T-helper 2 cell treated with Interferon-gamma antibody and Interleukin-4, amounts not matched to agents 5 μg/mL and 100 μg/mL, for 36 hours (primary cell): ENCODE measurements at regions not wholly inside any gene's neighbourhood (a gene's known extent, or its start where the extent isn't known, plus 50 kb on each side); places are given as distances from the start of the nearest gene placed in this dataset.

Experiments used
- DNase-seq: peaks from one replicate; pipeline ENCODE4 v3.0.0; 2021; ENCODE audit warnings: low spot score
- H3K27ac Mint-ChIP-seq: one replicate; pipeline ENCODE4 v1.8.0; 2021; ENCODE audit warnings: mild to moderate bottlenecking, mixed read lengths
- H3K27me3 Mint-ChIP-seq: one replicate; pipeline ENCODE4 v1.8.0; 2021; ENCODE audit warnings: low read depth, mixed read lengths
- H3K36me3 Mint-ChIP-seq: one replicate; pipeline ENCODE4 v1.8.0; 2021; ENCODE audit warnings: low read depth, mixed read lengths
- H3K4me1 Mint-ChIP-seq: one replicate; pipeline ENCODE4 v1.8.0; 2021; ENCODE audit warnings: low read depth, mixed read lengths
- H3K4me3 Mint-ChIP-seq: one replicate; pipeline ENCODE4 v1.8.0; 2022; ENCODE audit warnings: mild to moderate bottlenecking, moderate library complexity, mixed read lengths
- H3K9me3 Mint-ChIP-seq: one replicate; pipeline ENCODE4 v1.8.0; 2021; ENCODE audit warnings: mixed read lengths

GRCh38 chr12:94073441-94074051 lies 74.8 kb upstream of the PLXNC1 start:
- no peak overlapping the region for H3K4me3 Mint-ChIP-seq
- no peak overlapping the region for H3K27ac Mint-ChIP-seq
- no peaks in the 10 kb centered on the region for H3K36me3 Mint-ChIP-seq
- H3K27me3 Mint-ChIP-seq, result peaks cover 12% of the 10 kb centered on the region
- H3K9me3 Mint-ChIP-seq, result no peaks in the 10 kb centered on the region
- DNase-seq, result no peak
- peaks cover 12% of the 10 kb centered on the region for H3K4me1 Mint-ChIP-seq

DNA sequence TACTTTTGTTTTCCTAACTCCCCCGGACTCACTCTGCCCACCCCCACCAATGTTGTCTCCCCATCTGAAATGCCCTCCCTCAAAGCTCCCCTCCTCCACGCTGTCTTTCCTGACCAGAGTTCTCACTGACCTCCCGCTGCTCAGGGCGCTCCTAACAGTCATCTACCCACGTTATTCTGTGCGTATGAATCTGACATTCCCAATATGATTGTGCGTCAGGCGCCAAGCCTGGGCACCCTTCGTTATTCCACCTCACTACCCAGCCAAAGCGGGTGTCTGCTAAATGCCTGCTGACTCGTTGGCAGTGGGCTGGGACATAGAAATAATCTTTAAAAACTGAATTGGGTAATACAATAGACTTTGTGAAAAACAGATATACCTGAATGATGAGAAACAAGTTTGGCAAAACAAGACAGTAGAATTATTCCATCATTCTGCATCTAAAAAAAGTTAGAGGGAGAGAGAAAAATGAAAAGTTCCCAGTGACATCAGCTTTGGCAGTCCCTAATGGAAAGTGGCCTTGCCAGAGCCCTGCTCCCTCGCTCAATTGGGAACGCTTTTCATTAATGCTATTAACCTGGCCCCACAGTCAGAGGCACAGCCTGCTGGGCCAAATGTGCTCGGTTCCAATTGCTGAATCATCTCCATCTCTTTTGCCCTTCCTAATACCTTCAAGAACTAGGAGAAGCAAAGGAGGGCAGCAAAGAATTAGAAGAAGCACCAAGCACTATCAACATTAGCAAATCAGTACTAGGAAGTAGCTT lies 74.0 kb upstream of the PLXNC1 start:
- Mint-ChIP-seq H3K27me3 (peaks cover 15% of the 10 kb centered on the region), H3K4me3 (no peak overlapping the region), H3K27ac (no peak overlapping the region), H3K4me1 (peaks cover 14% of the 10 kb centered on the region), H3K36me3 (no peaks in the 10 kb centered on the region), H3K9me3 (no peaks in the 10 kb centered on the region)
- DNase-seq, result no peak

- peaks cover 21% of the 10 kb centered on the region for H3K27me3 Mint-ChIP-seq
- no peak for DNase-seq
- H3K9me3 Mint-ChIP-seq, result no peaks in the 10 kb centered on the region
- H3K27ac Mint-ChIP-seq, result no peak overlapping the region
- H3K4me3 Mint-ChIP-seq, result no peak overlapping the region
- no peaks in the 10 kb centered on the region for H3K36me3 Mint-ChIP-seq
- H3K4me1 Mint-ChIP-seq, result peaks cover 17% of the 10 kb centered on the region
Measured at GRCh38 chr12:94074980-94075629, 73.3 kb upstream of the PLXNC1 start.

DNA sequence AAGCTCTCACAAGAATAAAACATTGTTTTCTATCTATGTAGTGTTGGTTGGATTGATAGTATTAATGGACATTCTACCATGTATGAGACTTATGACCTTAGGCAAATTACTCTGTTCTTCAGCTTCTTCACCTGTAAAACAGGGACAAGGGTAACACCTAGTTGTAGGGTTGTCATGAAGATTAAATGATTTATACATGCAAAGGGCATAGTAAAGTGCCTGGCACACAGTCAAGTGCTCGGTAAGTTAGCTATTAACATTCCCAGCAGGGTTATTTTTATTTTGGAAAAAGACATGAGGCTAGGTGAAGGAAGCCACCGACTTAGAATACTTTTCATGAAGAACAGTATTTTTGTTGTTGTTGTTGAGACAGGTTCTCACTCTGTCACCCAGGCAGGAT lies 71.2 kb upstream of the PLXNC1 start:
- Mint-ChIP-seq H3K27me3 (peaks cover 22% of the 10 kb centered on the region), H3K27ac (no peak overlapping the region), H3K36me3 (no peaks in the 10 kb centered on the region), H3K4me3 (no peak overlapping the region), H3K4me1 (peaks cover 14% of the 10 kb centered on the region), H3K9me3 (no peaks in the 10 kb centered on the region)
- no peak for DNase-seq

DNA sequence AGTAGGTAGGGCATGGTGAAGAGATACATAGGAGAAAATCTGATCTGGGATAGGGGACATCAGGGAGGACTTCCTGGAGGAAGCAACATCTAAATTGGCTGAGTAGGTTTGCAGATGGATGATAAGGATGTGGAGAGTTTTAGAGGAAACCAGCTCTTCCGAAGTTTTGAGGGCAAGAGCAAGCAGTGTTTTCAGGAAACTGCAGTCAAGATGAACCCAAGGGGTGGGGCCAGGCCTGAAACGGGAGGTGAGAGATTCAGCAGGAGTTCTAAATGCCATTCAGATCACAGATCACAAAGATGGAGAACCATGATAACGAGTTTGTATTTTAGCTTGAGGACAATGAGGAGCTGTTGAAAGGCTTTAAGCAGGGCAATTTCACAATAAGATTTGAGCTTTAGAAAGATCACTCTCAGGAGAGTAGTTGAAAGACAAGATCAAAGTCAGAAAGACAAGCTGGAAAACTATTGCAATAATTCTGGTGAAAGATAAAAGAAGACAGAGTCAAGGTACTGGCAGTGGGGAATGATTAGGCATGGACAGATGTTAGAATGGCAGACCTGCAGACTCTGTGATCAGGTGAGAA lies 70.1 kb upstream of the PLXNC1 start:
- H3K4me3 Mint-ChIP-seq, result peak overlapping the region; percentile 0
- DNase-seq, result no peak
- H3K27me3 Mint-ChIP-seq, result peaks cover 22% of the 10 kb centered on the region
- peak overlapping the region; percentile 0 for H3K27ac Mint-ChIP-seq
- peaks cover 14% of the 10 kb centered on the region for H3K4me1 Mint-ChIP-seq
- H3K36me3 Mint-ChIP-seq, result no peaks in the 10 kb centered on the region
- peaks cover 1% of the 10 kb centered on the region for H3K9me3 Mint-ChIP-seq

DNA sequence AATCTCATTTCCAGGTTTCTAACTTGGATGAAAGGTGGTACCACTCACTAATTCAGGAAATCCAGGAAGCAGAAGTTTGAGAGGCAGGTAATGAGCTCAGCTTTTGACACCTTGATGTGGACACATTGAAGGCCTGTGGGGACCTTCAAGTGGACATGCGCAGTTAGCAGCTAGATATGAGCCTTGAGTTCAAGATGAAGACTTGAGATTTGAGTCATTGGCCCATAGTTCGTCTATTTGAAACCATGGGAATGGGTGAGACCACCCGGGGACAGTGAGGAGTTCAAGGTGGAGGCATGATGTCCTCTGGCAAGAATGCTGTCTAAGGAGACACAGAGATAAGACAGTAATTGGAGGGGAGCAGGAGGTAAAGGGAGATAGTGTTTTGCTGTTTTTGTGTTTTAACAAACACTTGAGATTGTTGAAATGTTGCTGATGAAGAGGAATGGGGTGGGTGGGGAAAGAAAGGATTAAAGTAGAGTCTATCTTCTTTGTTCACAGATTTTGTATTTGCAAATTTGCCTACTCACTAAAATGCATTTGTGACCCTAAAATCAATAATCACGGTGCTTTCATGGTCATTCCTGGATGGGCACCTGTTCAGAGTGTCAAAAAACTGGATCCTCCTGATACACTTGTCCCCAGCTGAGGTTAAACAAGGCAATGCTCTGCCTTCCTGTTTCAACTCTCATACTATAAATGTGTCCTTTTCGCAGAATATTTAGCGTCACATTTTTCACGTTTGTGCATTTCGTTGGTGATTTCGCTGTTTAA lies 69.5 kb upstream of the PLXNC1 start:
- Mint-ChIP-seq H3K36me3 (no peaks in the 10 kb centered on the region), H3K9me3 (peaks cover 8% of the 10 kb centered on the region), H3K4me3 (no peak overlapping the region), H3K27me3 (peaks cover 22% of the 10 kb centered on the region), H3K27ac (no peak overlapping the region), H3K4me1 (peaks cover 14% of the 10 kb centered on the region)
- no peak for DNase-seq

- H3K27ac Mint-ChIP-seq, result no peak overlapping the region
Measured at GRCh38 chr12:94079566-94080340, 68.6 kb upstream of the PLXNC1 start.

DNA sequence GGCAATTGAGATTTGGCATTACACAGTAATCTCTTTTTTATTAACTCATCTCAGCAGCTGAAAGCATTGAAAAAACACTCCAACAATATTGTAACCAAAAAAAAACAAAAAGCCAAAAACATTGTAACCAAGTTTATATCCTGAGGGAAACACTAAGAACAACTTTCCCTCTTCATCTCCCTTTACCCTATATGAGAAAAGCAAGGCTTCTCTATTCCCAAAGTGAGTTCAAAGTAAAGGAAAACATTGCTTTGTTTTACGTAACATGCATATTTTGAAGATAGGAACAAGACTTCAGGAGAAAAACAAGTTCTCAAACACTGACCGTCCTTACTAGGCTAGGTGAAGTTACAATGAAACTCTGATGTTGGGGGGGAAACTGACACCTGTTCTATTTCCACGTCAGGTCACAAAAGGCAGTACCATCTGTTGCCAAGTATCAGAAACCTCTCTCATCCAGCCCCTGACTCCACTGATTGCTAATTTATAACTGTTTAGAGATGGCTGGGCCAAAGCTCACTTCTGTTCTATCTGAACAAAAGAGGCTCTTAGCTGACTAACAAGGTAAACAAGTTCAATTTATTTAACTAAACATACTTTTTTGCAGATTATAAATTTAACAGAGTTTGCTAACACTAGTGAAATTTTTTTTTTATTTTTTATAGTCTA lies 67.9 kb upstream of the PLXNC1 start:
- peaks cover 13% of the 10 kb centered on the region for H3K4me1 Mint-ChIP-seq
- H3K36me3 Mint-ChIP-seq, result no peaks in the 10 kb centered on the region
- H3K27ac Mint-ChIP-seq, result no peak overlapping the region
- no peak for DNase-seq
- H3K9me3 Mint-ChIP-seq, result peaks cover 14% of the 10 kb centered on the region
- no peak overlapping the region for H3K4me3 Mint-ChIP-seq
- H3K27me3 Mint-ChIP-seq, result peaks cover 17% of the 10 kb centered on the region

More at GRCh38 chr12:94079566-94080340, 68.6 kb upstream of the PLXNC1 start:
- DNase-seq, result no peak
- H3K4me1 Mint-ChIP-seq, result peaks cover 14% of the 10 kb centered on the region
- H3K9me3 Mint-ChIP-seq, result peaks cover 14% of the 10 kb centered on the region
- H3K4me3 Mint-ChIP-seq, result no peak overlapping the region
- H3K27me3 Mint-ChIP-seq, result peaks cover 20% of the 10 kb centered on the region
- H3K36me3 Mint-ChIP-seq, result no peaks in the 10 kb centered on the region

DNA sequence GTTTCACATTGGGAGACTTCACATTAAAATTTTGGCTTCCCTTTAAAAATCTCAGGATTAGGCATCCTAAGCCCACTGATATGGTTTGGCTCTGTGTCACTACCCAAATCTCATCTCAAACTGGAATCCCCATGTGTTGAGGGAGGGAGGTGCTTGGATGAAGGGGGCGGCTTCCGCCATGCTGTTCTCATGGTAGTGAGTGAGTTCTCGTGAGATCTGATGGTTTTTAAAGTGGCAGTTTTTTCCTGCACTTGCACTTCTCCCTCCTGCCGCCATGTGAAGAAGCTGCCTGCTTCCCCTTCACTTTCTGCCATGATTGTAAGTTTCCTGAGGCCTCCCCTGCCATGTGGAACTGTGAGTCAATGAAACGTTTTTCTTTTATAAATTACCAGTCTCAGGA lies 65.7 kb upstream of the PLXNC1 start:
- Mint-ChIP-seq H3K36me3 (no peaks in the 10 kb centered on the region), H3K27me3 (peaks cover 14% of the 10 kb centered on the region), H3K9me3 (peaks cover 18% of the 10 kb centered on the region), H3K4me1 (peaks cover 13% of the 10 kb centered on the region), H3K4me3 (no peak overlapping the region), H3K27ac (no peak overlapping the region)
- no peak for DNase-seq

DNA sequence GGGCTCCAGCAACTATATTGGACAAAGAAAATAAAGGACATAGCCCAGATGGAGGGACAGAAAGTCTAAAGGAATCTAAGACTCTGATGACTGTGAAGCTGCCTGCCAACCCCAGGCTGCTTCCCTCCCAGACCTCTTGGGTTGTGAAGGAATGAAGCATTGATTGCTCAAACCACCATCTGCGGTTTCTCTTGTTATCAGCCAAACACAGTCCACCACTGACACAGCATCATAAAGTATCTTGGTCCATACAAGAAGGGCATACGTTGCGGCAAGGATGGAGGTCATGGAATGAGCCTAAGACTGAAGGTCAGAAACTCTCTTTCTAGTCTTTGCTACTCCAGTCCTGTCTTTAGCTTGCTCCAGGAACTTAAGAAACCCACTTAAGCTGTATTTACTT lies 58.5 kb upstream of the PLXNC1 start:
- Mint-ChIP-seq H3K4me3 (no peak overlapping the region), H3K4me1 (no peaks in the 10 kb centered on the region), H3K27ac (no peak overlapping the region), H3K36me3 (no peaks in the 10 kb centered on the region), H3K27me3 (no peaks in the 10 kb centered on the region), H3K9me3 (peaks cover 4% of the 10 kb centered on the region)
- DNase-seq, result no peak

GRCh38 chr12:94091624-94092023 lies 56.8 kb upstream of the PLXNC1 start:
- H3K36me3 Mint-ChIP-seq, result no peaks in the 10 kb centered on the region

DNA sequence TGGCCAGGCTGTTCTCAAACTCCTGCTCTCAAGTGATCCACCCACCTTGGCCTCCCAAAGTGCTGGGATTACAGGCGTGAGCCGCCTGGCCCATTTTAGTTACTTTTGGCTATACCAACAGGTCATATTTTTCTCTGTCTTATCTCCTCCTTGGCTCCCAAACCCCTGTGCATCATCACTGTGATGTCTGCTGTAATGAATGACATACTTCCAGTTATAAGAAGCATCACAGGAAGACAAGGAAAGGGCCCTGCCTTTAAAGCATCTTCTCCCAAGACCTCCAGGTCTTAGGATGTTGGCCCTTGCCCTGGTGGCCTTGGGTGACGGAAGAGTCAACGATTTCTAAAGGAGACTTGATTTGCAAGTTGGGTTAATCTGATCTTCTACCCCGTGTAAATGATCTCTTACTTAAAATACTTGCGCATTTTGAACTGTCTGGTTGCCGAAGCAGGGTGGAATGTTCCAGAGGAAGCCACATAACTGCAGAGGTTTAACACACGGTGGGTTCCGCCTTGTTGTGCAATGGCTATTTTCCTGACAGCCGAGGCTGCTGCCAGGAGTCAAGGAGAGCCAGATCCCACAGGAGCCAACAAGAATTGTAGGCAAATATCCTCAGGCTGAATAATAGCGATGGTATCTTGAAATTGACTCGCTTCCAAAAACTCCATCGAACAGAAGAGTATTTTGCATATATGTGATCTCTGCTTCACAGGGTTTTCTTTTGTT lies 55.7 kb upstream of the PLXNC1 start:
- no peak for DNase-seq
- Mint-ChIP-seq H3K9me3 (no peaks in the 10 kb centered on the region), H3K4me3 (no peak overlapping the region), H3K27ac (no peak overlapping the region), H3K27me3 (peaks cover 3% of the 10 kb centered on the region), H3K36me3 (no peaks in the 10 kb centered on the region), H3K4me1 (no peaks in the 10 kb centered on the region)

More at GRCh38 chr12:94091624-94092023, 56.8 kb upstream of the PLXNC1 start:
- no peak overlapping the region for H3K4me3 Mint-ChIP-seq
- H3K27me3 Mint-ChIP-seq, result peaks cover 1% of the 10 kb centered on the region
- DNase-seq, result no peak
- peaks cover 3% of the 10 kb centered on the region for H3K9me3 Mint-ChIP-seq
- H3K4me1 Mint-ChIP-seq, result no peaks in the 10 kb centered on the region
- no peak overlapping the region for H3K27ac Mint-ChIP-seq
